OCI-LY3 (cell line): ENCODE measurements at regions not wholly inside any gene's neighbourhood (a gene's known extent, or its start where the extent isn't known, plus 50 kb on each side); places are given as distances from the start of the nearest gene placed in this dataset.

Source experiments
- H2AFZ ChIP-seq: fragments of 200-600, 300-600 bp; shearing (Covaris generic); 2 replicates; pipeline ENCODE4 v1.6.0; 2014; ENCODE audit warnings: antibody characterized with exemption, low read depth, low read length
- H3K27ac ChIP-seq: fragments of 200-600, 300-600 bp; sonication (generic); 2 replicates; pipeline ENCODE4 v1.5.1; 2014; ENCODE audit warnings: mild to moderate bottlenecking, low read length, moderate library complexity, mixed read lengths
- H3K27me3 ChIP-seq: fragments of 200-600, 300-600 bp; sonication (generic); 2 replicates; pipeline ENCODE4 v1.6.1; 2014; ENCODE audit warnings: low read depth, low read length, mixed read lengths
- H3K36me3 ChIP-seq: fragments of 200-600, 300-600 bp; sonication (generic); replicated peaks from 2 replicates; pipeline ENCODE3; 2014; ENCODE audit warnings: low read depth, low read length, mixed read lengths
- H3K4me1 ChIP-seq: fragments of 300-600, 200-600 bp; sonication (generic); 2 replicates; pipeline ENCODE4 v1.6.1; 2014; ENCODE audit warnings: low read length, mixed read lengths
- H3K4me2 ChIP-seq: fragments of 200-600, 300-600 bp; sonication (generic); 2 replicates; pipeline ENCODE4 v1.6.1; 2014; ENCODE audit warnings: low read length, mixed read lengths
- H3K4me3 ChIP-seq: fragments of 300-600, 200-600 bp; sonication (generic); 2 replicates; pipeline ENCODE4 v1.5.1; 2014; ENCODE audit warnings: antibody characterized with exemption, mild to moderate bottlenecking, low read length, moderate library complexity
- H3K79me2 ChIP-seq: fragments of 300-600, 200-600 bp; shearing (Covaris generic); 2 replicates; pipeline ENCODE4 v1.6.1; 2014; ENCODE audit warnings: mild to moderate bottlenecking, low read length, mixed read lengths
- H3K9ac ChIP-seq: fragments of 300-600, 200-600 bp; shearing (Covaris generic); 2 replicates; pipeline ENCODE4 v1.6.0; 2014; ENCODE audit warnings: mild to moderate bottlenecking, low read length, moderate library complexity
- H3K9me3 ChIP-seq: fragments of 200-600, 300-600 bp; shearing (Covaris generic); 2 replicates; pipeline ENCODE4 v1.6.1; 2014; ENCODE audit warnings: low read length, mixed read lengths; ENCODE audit not compliant: insufficient read depth
- H4K20me1 ChIP-seq: fragments of 200-600, 300-600 bp; sonication (generic); 2 replicates; pipeline ENCODE4 v1.6.1; 2016; ENCODE audit warnings: low read length, mixed read lengths; ENCODE audit not compliant: insufficient read depth
- EZH2phosphoT487 ChIP-seq: fragments of 200-600 bp; shearing (Covaris generic); IDR thresholded peaks from 2 replicates; pipeline ENCODE4 v1.6.1; 2018; ENCODE audit warnings: antibody characterized with exemption, mixed run types, low read depth
- TF ChIP-seq, protein P1 (sequence below): fragments of 200-600, 300-600 bp; sonication (generic); IDR thresholded peaks from 2 replicates; pipeline ENCODE4 v1.5.1; 2014; ENCODE audit warnings: antibody characterized with exemption, low read length, low read depth

GRCh38 chr5:124803617-124804323, 57.3 kb upstream of the ZNF608 start:
- H4K20me1 ChIP-seq, result no peaks in the 10 kb centered on the region
- H3K27me3 ChIP-seq, result no peaks in the 10 kb centered on the region
- H3K79me2 ChIP-seq, result no peaks in the 10 kb centered on the region
- no peak overlapping the region for H2AFZ ChIP-seq
- no peak overlapping the region for H3K9ac ChIP-seq
- no peaks in the 10 kb centered on the region for H3K9me3 ChIP-seq
- no peaks in the 10 kb centered on the region for H3K4me1 ChIP-seq
- H3K36me3 ChIP-seq, result no peaks in the 10 kb centered on the region
- no peak overlapping the region for H3K4me3 ChIP-seq
- no peak overlapping the region for H3K27ac ChIP-seq
- H3K4me2 ChIP-seq, result no peak overlapping the region
- TF ChIP-seq EZH2phosphoT487, result no peak
- TF ChIP-seq, protein P1, sequence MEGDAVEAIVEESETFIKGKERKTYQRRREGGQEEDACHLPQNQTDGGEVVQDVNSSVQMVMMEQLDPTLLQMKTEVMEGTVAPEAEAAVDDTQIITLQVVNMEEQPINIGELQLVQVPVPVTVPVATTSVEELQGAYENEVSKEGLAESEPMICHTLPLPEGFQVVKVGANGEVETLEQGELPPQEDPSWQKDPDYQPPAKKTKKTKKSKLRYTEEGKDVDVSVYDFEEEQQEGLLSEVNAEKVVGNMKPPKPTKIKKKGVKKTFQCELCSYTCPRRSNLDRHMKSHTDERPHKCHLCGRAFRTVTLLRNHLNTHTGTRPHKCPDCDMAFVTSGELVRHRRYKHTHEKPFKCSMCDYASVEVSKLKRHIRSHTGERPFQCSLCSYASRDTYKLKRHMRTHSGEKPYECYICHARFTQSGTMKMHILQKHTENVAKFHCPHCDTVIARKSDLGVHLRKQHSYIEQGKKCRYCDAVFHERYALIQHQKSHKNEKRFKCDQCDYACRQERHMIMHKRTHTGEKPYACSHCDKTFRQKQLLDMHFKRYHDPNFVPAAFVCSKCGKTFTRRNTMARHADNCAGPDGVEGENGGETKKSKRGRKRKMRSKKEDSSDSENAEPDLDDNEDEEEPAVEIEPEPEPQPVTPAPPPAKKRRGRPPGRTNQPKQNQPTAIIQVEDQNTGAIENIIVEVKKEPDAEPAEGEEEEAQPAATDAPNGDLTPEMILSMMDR, result no peak

DNA sequence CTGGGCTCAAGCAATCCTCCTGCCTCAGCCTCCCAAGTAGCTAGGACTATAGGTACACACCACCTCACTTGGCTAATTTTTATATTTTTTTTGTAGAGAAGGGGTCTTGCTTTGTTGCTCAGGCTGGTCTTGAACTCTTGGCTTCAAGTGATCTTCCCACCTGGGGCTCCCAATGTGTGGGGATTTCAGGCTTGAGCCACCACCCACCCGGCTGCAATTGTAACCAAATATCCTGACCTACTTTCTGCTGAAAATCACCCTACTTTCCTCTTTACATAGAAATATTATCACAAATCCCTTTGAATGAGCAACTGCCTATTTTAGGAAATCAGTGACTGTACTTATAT, 59.6 kb upstream of the ZNF608 start:
- no peaks in the 10 kb centered on the region for H3K27me3 ChIP-seq
- H4K20me1 ChIP-seq, result no peaks in the 10 kb centered on the region
- H3K36me3 ChIP-seq, result no peaks in the 10 kb centered on the region
- no peaks in the 10 kb centered on the region for H3K79me2 ChIP-seq
- no peak overlapping the region for H3K9ac ChIP-seq
- no peak overlapping the region for H2AFZ ChIP-seq
- no peak overlapping the region for H3K4me3 ChIP-seq
- H3K4me2 ChIP-seq, result no peak overlapping the region
- no peaks in the 10 kb centered on the region for H3K4me1 ChIP-seq
- no peaks in the 10 kb centered on the region for H3K9me3 ChIP-seq
- no peak overlapping the region for H3K27ac ChIP-seq
- no peak for TF ChIP-seq EZH2phosphoT487
- TF ChIP-seq, protein P1, result no peak

GRCh38 chr5:124806373-124807077, 60.1 kb upstream of the ZNF608 start:
- TF ChIP-seq, protein P1, result no peak
- no peak for TF ChIP-seq EZH2phosphoT487
- H3K27ac ChIP-seq, result no peak overlapping the region
- no peak overlapping the region for H2AFZ ChIP-seq

DNA sequence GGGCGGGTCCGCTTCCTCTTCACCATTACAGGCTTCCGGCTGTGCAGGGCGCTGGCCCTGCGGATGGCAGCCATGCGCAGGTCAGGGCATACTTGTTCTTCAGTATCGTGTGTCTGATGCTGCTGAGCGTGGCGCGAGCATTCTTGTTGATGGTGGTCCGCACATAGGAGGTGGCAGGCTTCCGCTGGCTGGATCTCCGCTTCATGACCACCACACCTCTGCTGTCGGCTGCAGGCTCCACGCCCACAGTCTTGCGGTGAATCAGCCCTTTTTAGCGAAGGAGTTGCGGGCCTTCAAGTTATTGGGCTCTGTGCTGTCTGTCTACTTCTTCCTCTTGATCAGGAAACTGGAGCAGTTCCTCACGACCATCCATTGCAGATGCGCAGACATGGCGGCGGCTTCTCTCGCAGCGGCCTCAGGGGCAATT, 62.4 kb upstream of the ZNF608 start:
- no peak for TF ChIP-seq EZH2phosphoT487
- TF ChIP-seq, protein P1, result no peak
- H3K9ac ChIP-seq, result no peak overlapping the region
- H3K4me1 ChIP-seq, result peaks cover 10% of the 10 kb centered on the region
- no peaks in the 10 kb centered on the region for H3K79me2 ChIP-seq
- H3K9me3 ChIP-seq, result no peaks in the 10 kb centered on the region
- H3K4me2 ChIP-seq, result no peak overlapping the region
- no peak overlapping the region for H2AFZ ChIP-seq
- H3K36me3 ChIP-seq, result no peaks in the 10 kb centered on the region
- no peak overlapping the region for H3K27ac ChIP-seq
- no peak overlapping the region for H3K4me3 ChIP-seq
- no peaks in the 10 kb centered on the region for H4K20me1 ChIP-seq
- H3K27me3 ChIP-seq, result no peaks in the 10 kb centered on the region

More at GRCh38 chr5:124806373-124807077, 60.1 kb upstream of the ZNF608 start:
- Histone ChIP-seq H3K79me2 (no peaks in the 10 kb centered on the region), H3K9ac (no peak overlapping the region), H3K36me3 (no peaks in the 10 kb centered on the region), H3K4me3 (no peak overlapping the region), H3K4me2 (no peak overlapping the region), H3K4me1 (no peaks in the 10 kb centered on the region), H3K27me3 (no peaks in the 10 kb centered on the region), H3K9me3 (no peaks in the 10 kb centered on the region), H4K20me1 (no peaks in the 10 kb centered on the region)
